Lung (tissue), 11 donors: ENCODE measurements at regions not wholly inside any gene's neighbourhood (a gene's known extent, or its start where the extent isn't known, plus 50 kb on each side); places are given as distances from the start of the nearest gene placed in this dataset.

Experiments
- ATAC-seq: fragments of 200-7000 bp; cut with Tn5 transposase; one replicate; pipeline ENCODE4 v1.9.1; 2020; ENCODE audit warnings: moderate number of reproducible peaks; ENCODE audit not compliant: insufficient read depth, low FRiP score
- DNase-seq, 3 donors: peaks; one replicate each; pipeline ENCODE4 v3.0.0-alpha.2; 2013 to 2017
- H3K27ac ChIP-seq, 2 donors: one replicate each; pipeline ENCODE4 v1.5.1; 2013; ENCODE audit warnings: mild to moderate bottlenecking in 2 of 2, moderate library complexity in 2 of 2, control low read depth in 1 of 2, inconsistent platforms in 1 of 2, low read depth in 1 of 2, low read length in 1 of 2
- H3K27me3 ChIP-seq, 3 donors: one replicate each; pipeline ENCODE4 v1.5.1; 2013; ENCODE audit warnings: low read length in 2 of 3; ENCODE audit not compliant: control insufficient read depth in 3 of 3, insufficient read depth in 3 of 3
- H3K36me3 ChIP-seq, 4 donors: one replicate each; pipeline ENCODE4 v1.5.1; 2013; ENCODE audit warnings: low read length in 4 of 4, mild to moderate bottlenecking in 1 of 4, moderate library complexity in 1 of 4; ENCODE audit not compliant: control insufficient read depth in 4 of 4, insufficient read depth in 4 of 4
- H3K4me1 ChIP-seq, 5 donors: one replicate each; pipeline ENCODE4 v1.5.1; 2013; ENCODE audit warnings: low read length in 5 of 5, mild to moderate bottlenecking in 2 of 5, moderate library complexity in 1 of 5; ENCODE audit not compliant: control insufficient read depth in 5 of 5, insufficient read depth in 5 of 5
- H3K4me3 ChIP-seq: one replicate; pipeline ENCODE4 v1.5.1; 2013; ENCODE audit warnings: mild to moderate bottlenecking, control low read depth, moderate library complexity
- H3K9ac ChIP-seq, 2 donors: one replicate each; pipeline ENCODE4 v1.5.1; 2013; ENCODE audit warnings: low read length in 2 of 2, control low read depth in 1 of 2; ENCODE audit not compliant: insufficient read depth in 1 of 2
- H3K9me3 ChIP-seq, 4 donors: one replicate each; pipeline ENCODE4 v1.5.1; 2013; ENCODE audit warnings: low read length in 3 of 4, mild to moderate bottlenecking in 1 of 4, moderate library complexity in 1 of 4; ENCODE audit not compliant: control insufficient read depth in 4 of 4, insufficient read depth in 3 of 4
- WGBS, 2 donors: extraction: QIAGEN DNeasy Blood & Tissue Kit; methylation state at CpG; one replicate each; pipeline ENCODE4 v1.1.7; 2013; 5-methylcytosine and 5-hydroxymethylcytosine counted together
- TF ChIP-seq, protein P1 (sequence below): IDR thresholded peaks from 2 replicates; pipeline ENCODE4 v1.5.1; 2012; ENCODE audit warnings: mild to moderate bottlenecking; ENCODE audit errors: control extremely low read depth, extremely low read depth
- donor health status: control.
- donor health status: control.
- donor health status: Bipolar disorder and iron deficiency.
- donor health status: healthy.
- donor health status: DM: yes; HTN: yes; CAD: no.

DNA sequence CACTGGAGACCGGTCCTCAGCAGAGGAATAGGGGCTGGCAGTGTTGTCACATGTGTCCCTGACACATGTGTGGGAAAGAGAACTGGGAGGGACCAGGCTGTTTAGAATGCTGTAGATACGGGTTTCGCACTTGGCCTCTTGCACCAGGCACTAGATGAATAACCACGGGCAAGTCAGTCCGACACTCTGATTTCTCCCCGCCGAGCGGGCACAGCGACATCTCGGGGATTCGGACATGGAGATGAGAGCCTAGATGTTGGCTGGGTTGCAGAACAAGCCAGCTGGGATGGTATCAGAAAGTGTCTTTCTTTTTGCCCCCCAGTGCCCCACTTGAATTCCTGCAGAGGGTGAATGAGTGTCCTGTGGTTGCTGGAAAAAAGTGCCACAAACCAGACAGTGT is 80.6 kb upstream of the SLC22A11 start:
- no peak overlapping the region for H3K4me3 ChIP-seq
- no peaks in the 10 kb centered on the region for H3K36me3 ChIP-seq
- H3K27ac ChIP-seq = no peak overlapping the region
- no peaks in the 10 kb centered on the region for H3K4me1 ChIP-seq
- H3K27me3 ChIP-seq = peaks cover 0 to 5% (median 0%) of the 10 kb centered on the region in 3 donors
- peaks cover 0 to 9% (median 0%) of the 10 kb centered on the region in 4 donors for H3K9me3 ChIP-seq
- WGBS, 2 donors = 92 to 95% methylated on average over 11 of the region's 11 CpGs
- DNase-seq = no peak
- no peak overlapping the region for H3K9ac ChIP-seq
- TF ChIP-seq, protein P1, sequence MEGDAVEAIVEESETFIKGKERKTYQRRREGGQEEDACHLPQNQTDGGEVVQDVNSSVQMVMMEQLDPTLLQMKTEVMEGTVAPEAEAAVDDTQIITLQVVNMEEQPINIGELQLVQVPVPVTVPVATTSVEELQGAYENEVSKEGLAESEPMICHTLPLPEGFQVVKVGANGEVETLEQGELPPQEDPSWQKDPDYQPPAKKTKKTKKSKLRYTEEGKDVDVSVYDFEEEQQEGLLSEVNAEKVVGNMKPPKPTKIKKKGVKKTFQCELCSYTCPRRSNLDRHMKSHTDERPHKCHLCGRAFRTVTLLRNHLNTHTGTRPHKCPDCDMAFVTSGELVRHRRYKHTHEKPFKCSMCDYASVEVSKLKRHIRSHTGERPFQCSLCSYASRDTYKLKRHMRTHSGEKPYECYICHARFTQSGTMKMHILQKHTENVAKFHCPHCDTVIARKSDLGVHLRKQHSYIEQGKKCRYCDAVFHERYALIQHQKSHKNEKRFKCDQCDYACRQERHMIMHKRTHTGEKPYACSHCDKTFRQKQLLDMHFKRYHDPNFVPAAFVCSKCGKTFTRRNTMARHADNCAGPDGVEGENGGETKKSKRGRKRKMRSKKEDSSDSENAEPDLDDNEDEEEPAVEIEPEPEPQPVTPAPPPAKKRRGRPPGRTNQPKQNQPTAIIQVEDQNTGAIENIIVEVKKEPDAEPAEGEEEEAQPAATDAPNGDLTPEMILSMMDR = no peak
- ATAC-seq = no peak

DNA sequence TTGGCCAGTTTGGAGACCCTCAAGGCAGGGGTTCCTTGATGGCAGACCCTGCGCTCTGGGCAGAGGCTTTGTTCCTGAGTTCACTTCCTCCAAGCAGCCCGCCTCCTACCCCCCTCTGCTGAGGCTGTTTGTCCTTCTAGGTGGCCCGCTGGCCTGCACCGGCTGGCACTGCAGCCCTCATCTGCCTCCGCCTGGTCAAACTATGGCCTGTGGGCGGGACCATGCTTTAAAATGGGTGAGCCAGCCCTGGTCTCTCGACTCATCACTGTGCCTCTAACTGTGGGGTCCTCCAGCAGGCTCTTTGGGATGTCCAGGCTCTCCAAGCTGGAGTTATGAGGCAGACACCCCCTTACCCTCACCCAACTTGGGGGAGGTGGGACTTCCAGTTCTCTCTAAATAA is 78.9 kb upstream of the SLC22A11 start:
- H3K4me3 ChIP-seq = no peak overlapping the region
- 79 to 80% methylated on average over 7 of the region's 7 CpGs for WGBS, 2 donors
- no peak overlapping the region for H3K27ac ChIP-seq
- H3K9me3 ChIP-seq = peaks cover 0 to 7% (median 0%) of the 10 kb centered on the region in 4 donors
- H3K36me3 ChIP-seq = no peaks in the 10 kb centered on the region
- ATAC-seq (no peak), DNase-seq (no peak)
- no peak overlapping the region for H3K9ac ChIP-seq
- no peaks in the 10 kb centered on the region for H3K4me1 ChIP-seq
- no peaks in the 10 kb centered on the region for H3K27me3 ChIP-seq
- TF ChIP-seq, protein P1 = no peak

DNA sequence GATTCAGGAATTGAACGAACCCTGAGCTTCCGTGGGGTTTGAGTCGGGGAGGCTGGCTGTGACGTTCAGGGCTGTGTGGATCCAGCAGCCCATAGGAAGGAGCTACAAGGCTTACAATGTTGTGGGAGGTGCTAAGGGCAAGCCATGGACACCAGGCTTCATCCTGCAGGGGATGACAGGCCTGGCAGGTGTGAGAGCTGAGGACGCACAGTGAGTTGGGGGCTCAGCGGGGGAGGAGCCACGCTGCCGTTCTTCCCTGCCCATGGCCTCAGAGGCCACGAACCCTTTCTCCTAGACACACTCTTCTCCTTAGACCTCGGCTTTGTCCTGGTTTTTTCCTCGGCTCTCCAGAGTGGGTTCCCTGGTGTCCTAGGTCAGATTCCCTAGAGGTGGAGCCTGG is 78.1 kb upstream of the SLC22A11 start:
- no peaks in the 10 kb centered on the region for H3K4me1 ChIP-seq
- no peak overlapping the region for H3K4me3 ChIP-seq
- H3K27me3 ChIP-seq = no peaks in the 10 kb centered on the region
- TF ChIP-seq, protein P1 = no peak
- no peak overlapping the region for H3K9ac ChIP-seq
- WGBS, 2 donors = 63 to 84% methylated on average over 11 of the region's 11 CpGs
- peaks cover 0 to 4% (median 0%) of the 10 kb centered on the region in 4 donors for H3K9me3 ChIP-seq
- H3K27ac ChIP-seq = no peak overlapping the region
- DNase-seq (no peak), ATAC-seq (no peak)
- H3K36me3 ChIP-seq = no peaks in the 10 kb centered on the region

DNA sequence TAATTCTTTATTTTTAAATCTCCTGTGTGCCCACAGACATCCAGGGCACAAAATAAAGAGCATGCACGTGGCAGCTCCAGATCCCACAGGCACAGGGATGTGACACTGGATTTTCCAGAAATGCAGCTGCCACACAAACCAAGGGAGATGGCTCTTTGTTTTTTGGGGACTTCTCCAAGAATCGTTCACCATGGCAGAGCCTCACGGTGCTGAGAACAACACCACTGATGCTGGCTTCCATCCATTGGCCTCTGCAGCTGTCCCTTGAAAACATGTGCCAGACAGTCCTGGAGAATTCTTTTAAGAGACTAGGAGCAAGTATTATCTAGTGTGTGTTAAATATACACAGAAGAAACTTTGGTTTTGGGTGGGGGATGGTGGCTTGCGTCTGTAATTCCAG is 73.2 kb upstream of the SLC22A11 start:
- Histone ChIP-seq H3K27ac (no peak overlapping the region), H3K27me3 (peaks cover 0 to 3% (median 0%) of the 10 kb centered on the region in 3 donors), H3K9me3 (peaks cover 0 to 4% (median 0%) of the 10 kb centered on the region in 4 donors), H3K4me3 (no peak overlapping the region), H3K9ac (no peak overlapping the region), H3K36me3 (no peaks in the 10 kb centered on the region), H3K4me1 (peaks cover 0 to 14% (median 0%) of the 10 kb centered on the region in 5 donors)
- TF ChIP-seq, protein P1 = no peak
- no peak for ATAC-seq
- WGBS, 2 donors = 59 to 85% methylated on average over 4 of the region's 4 CpGs
- DNase-seq = peak; percentile 23 to 43 (median 43)
